ENCODE measurements at regions not wholly inside any gene's neighbourhood (a gene's known extent, or its start where the extent isn't known, plus 50 kb on each side); places are given as distances from the start of the nearest gene placed in this dataset.

DNA sequence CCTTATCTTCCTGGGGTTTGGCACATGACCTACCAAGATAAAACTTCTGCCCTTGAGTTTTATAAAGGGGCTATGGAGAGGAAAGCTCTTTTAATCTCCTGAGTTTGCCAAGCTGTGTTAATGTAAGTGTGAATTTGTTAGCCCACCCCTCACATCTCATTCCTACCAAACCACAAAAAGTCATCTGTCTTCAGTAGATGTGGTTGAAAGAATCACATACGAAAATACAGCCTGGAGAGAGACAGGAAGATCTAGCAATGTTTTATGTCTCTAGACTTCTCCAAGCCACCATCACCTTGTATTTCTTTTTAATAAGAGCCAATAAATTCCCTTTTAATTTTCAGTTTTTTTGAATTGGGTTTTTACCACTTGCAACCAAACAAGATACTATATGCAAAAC is 68.9 kb upstream of the ZNF280D start:
- TF ChIP-seq CTCF (IDR thresholded peaks at IDR 0.05), result no peak
- TF ChIP-seq POLR2A (IDR thresholded peaks at IDR 0.05), result no peak
